Left ventricle myocardium inferior (tissue), 1 donor: ENCODE measurements at regions not wholly inside any gene's neighbourhood (a gene's known extent, or its start where the extent isn't known, plus 50 kb on each side); places are given as distances from the start of the nearest gene placed in this dataset.

Experiments used
- DNase-seq: peaks from one replicate; pipeline ENCODE4 v3.0.0-alpha.2; 2020
- H3K27ac ChIP-seq: fragments of 200-600 bp; replicated peaks from 2 replicates; pipeline ENCODE4 v1.8.0; 2021
- H3K27me3 ChIP-seq: fragments of 200-600 bp; 2 replicates; pipeline ENCODE4 v1.8.0; 2021; ENCODE audit warnings: low read depth
- H3K36me3 ChIP-seq: fragments of 200-600 bp; 2 replicates; pipeline ENCODE4 v1.8.0; 2021
- H3K4me1 ChIP-seq: fragments of 200-600 bp; 2 replicates; pipeline ENCODE4 v1.8.0; 2021
- H3K4me3 ChIP-seq: fragments of 200-600 bp; 2 replicates; pipeline ENCODE4 v1.8.0; 2021; ENCODE audit warnings: mild to moderate bottlenecking, moderate library complexity
- H3K9me3 ChIP-seq: fragments of 200-600 bp; replicated peaks from 2 replicates; pipeline ENCODE4 v1.8.0; 2021
- intact Hi-C: fragments of 100-400 bp; cut with micrococcal nuclease; formaldehyde crosslinking; loops from one replicate; pipeline ENCODE4 v1.11.0; 2022
- TF ChIP-seq, protein P1 (sequence below): fragments of 200-600 bp; IDR thresholded peaks from 2 replicates; pipeline ENCODE4 v1.8.0; 2021; ENCODE audit warnings: antibody characterized with exemption, mild to moderate bottlenecking, borderline replicate concordance
- donor health status: DM: no; HTN: yes; CAD: no; lungs with severe emphysema.

DNA sequence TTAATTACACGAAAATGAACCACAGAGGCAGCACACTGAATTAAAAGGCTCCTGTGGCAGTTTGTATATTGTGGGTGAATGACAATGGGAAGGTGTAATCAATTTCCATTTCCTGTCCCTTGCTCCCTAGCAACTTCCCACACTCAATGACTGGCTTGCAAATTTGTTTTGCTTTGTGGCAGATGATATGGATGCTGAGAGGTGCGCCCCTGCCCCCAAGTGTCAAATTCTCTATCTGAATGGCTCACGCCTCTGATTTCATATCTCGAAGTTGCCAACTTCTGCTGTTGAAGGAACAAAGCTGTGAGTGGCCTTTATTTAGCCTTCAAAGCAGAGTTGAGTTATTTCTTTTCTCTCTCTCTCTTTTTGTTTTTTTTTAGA, 86.0 kb downstream of the FOXD2 start:
- Histone ChIP-seq H3K27ac (no peak overlapping the region), H3K4me3 (no peak overlapping the region), H3K9me3 (peaks cover 6% of the 10 kb centered on the region), H3K36me3 (no peaks in the 10 kb centered on the region), H3K27me3 (peaks cover 94% of the 10 kb centered on the region), H3K4me1 (no peaks in the 10 kb centered on the region)
- no peak for DNase-seq
- TF ChIP-seq, protein P1, sequence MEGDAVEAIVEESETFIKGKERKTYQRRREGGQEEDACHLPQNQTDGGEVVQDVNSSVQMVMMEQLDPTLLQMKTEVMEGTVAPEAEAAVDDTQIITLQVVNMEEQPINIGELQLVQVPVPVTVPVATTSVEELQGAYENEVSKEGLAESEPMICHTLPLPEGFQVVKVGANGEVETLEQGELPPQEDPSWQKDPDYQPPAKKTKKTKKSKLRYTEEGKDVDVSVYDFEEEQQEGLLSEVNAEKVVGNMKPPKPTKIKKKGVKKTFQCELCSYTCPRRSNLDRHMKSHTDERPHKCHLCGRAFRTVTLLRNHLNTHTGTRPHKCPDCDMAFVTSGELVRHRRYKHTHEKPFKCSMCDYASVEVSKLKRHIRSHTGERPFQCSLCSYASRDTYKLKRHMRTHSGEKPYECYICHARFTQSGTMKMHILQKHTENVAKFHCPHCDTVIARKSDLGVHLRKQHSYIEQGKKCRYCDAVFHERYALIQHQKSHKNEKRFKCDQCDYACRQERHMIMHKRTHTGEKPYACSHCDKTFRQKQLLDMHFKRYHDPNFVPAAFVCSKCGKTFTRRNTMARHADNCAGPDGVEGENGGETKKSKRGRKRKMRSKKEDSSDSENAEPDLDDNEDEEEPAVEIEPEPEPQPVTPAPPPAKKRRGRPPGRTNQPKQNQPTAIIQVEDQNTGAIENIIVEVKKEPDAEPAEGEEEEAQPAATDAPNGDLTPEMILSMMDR, result no peak
- intact Hi-C loops, result no loop called here

DNA sequence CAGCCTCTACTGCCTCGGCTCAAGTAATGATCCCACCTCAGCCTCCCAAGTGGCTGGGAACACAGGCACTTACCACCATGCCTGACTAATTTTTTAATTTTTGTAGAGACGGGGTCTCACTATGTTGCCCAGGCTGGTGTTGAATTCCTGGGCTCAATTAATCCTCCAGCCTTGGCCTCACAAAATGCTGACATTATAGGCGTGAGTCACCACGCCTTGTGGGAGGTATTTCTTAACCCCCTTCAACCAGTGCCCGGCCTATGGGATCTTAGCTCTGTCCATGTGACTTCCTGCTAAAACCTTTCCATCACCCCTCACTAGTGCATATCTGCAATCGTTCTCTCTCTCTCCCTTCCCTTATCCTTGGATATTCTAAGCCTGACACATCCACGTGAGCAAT, 86.4 kb downstream of the FOXD2 start:
- Histone ChIP-seq H3K9me3 (peaks cover 11% of the 10 kb centered on the region), H3K27me3 (peaks cover 92% of the 10 kb centered on the region), H3K36me3 (no peaks in the 10 kb centered on the region), H3K27ac (no peak overlapping the region), H3K4me3 (no peak overlapping the region), H3K4me1 (no peaks in the 10 kb centered on the region)
- TF ChIP-seq, protein P1, result no peak
- no peak for DNase-seq
- intact Hi-C loops, result no loop called here

DNA sequence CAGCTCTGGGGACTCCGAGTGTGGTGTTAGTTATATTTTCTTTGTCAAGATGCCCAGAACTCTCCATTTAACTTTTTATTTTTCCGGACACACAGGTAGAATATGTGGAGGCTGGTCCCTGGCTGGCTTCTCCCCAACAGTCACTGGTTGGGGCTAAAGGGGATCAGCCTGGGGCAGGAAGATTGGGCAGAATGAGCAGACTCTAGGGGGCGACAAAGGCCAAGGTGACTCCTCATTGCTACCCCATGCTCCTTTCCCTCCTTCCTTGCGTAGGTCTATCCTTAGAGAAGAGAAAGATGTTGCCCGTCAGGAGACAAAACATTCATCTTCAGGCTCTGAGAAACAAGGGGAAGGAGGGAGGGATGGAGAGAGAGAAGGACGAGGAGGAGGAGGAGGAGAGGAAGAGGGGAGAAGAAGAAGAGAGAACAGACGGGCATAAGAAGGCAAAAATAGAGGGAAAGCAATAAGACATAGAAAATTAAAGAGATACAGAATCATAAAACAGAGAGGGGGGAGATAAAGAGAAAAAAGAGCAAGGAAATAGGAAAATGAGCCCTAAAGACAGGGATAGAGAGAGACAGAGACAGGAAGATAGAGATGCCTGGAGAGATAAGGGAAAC, 89.9 kb downstream of the FOXD2 start:
- Histone ChIP-seq H3K9me3 (peaks cover 19% of the 10 kb centered on the region), H3K4me1 (peaks cover 5% of the 10 kb centered on the region), H3K36me3 (no peaks in the 10 kb centered on the region), H3K27ac (no peak overlapping the region), H3K4me3 (no peak overlapping the region), H3K27me3 (peaks cover 61% of the 10 kb centered on the region)
- intact Hi-C loops, result loop anchor here (5.0 kb wide), 1 partner anchor 180 kb away; no protein-coding TSS in a partner anchor
- no peak for DNase-seq
- TF ChIP-seq, protein P1, result peak; percentile 60

DNA sequence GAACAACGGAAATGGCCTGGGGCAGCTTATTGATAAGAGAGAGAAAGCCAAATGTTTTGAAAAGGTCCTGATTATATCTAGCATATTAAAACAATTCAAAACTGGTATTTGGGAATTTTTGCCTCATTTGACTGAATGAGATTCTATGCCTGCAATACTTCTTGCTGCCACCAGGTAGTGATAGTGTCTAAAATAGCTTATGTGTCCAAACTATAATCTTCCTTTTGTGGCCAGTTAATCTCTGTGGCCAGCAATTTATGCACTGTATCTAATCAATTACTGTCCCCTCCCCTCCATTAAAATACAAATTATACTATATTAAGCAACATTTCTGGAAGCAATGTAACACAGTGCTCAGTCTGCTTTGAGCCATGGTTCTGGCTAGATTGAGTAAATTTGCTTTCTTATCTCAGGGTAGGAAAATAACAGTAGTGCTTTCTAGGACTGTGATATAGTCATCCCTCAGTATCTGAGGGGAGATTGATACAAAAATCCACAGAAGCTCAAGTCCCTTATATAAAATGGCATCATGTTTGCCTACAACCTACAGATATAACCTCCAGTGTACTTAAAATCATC, 91.8 kb downstream of the FOXD2 start:
- H3K4me1 ChIP-seq, result peaks cover 24% of the 10 kb centered on the region
- intact Hi-C loops, result loop anchor here (5.0 kb wide), 1 partner anchor 178 kb away; no protein-coding TSS in a partner anchor
- H3K27ac ChIP-seq, result no peak overlapping the region
- peaks cover 49% of the 10 kb centered on the region for H3K27me3 ChIP-seq
- H3K36me3 ChIP-seq, result no peaks in the 10 kb centered on the region
- H3K9me3 ChIP-seq, result peaks cover 19% of the 10 kb centered on the region
- TF ChIP-seq, protein P1, result peak; percentile 42
- no peak overlapping the region for H3K4me3 ChIP-seq
- DNase-seq, result no peak

DNA sequence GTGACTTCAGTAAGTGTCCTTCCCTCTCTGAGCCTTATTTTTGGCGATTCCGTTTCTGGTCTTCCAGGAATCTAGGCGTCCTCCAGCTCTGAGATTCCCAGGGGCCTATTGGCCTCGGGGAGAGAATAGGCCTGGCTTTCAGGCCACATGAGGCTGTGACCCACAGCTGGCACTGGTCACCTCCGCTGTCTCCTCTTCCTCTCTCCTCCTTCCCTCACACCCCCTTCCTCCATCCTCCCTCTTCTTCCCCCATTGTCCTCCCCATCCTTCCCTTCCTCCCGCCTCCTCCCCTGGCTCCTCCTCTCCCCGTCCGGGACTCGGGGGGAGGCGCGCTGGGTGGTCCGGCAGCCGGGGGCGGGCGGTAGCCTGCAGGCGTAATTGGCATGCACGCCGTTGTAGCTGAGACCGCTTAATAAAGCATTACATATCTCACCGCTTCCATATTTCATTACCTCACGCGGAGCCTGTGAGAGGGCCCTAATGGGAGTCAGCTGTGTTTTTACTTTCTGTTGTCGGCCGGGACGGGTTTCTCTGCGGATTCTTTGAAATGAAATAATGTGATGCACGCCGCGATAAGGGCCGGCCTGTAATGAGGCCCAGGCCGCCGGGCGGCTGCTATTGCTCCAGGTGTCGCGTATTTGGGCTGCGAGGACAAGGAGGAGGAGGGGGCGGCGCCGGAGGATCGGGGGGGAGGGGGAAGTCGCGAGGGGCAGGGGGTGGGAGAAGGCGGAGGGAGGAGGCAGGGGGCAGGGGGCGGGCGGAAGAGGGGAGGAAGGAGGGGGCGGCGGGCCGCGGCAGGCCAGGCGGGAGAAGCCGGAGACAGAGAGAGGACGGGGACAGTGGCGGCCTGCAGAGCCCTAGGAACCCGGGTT, 95.3 kb downstream of the FOXD2 start:
- Histone ChIP-seq H3K4me1 (peaks cover 34% of the 10 kb centered on the region), H3K4me3 (peak overlapping the region; percentile 65), H3K36me3 (no peaks in the 10 kb centered on the region), H3K27ac (peak overlapping the region; percentile 57), H3K9me3 (peaks cover 19% of the 10 kb centered on the region), H3K27me3 (peaks cover 13% of the 10 kb centered on the region)
- DNase-seq, result peak; percentile 44
- TF ChIP-seq, protein P1, result no peak
- intact Hi-C loops, result no loop called here
